H9 (cell line): ENCODE measurements at regions not wholly inside any gene's neighbourhood (a gene's known extent, or its start where the extent isn't known, plus 50 kb on each side); places are given as distances from the start of the nearest gene placed in this dataset.

Source experiments
- DNase-seq: peaks from one replicate; pipeline ENCODE4 v3.0.0-alpha.2; 2017
- H2AFZ ChIP-seq: one replicate; pipeline ENCODE4 v1.6.1; 2013; ENCODE audit warnings: mild to moderate bottlenecking, low read length, control low read depth, moderate library complexity
- H2AK5ac ChIP-seq: 2 replicates; pipeline ENCODE4 v1.6.1; 2013; ENCODE audit warnings: low read length, control low read depth, mixed read lengths; ENCODE audit not compliant: insufficient read length
- H2BK120ac ChIP-seq: one replicate; pipeline ENCODE4 v1.6.1; 2013; ENCODE audit warnings: low read depth, mild to moderate bottlenecking, low read length, control low read depth, inconsistent platforms; ENCODE audit not compliant: poor library complexity, severe bottlenecking
- H2BK12ac ChIP-seq: 2 replicates; pipeline ENCODE4 v1.6.1; 2013; ENCODE audit warnings: low read length, control low read depth, mixed read lengths, low read depth; ENCODE audit not compliant: insufficient read length
- H2BK15ac ChIP-seq: 2 replicates; pipeline ENCODE4 v1.6.1; 2013; ENCODE audit warnings: low read depth, low read length, control low read depth
- H2BK20ac ChIP-seq: one replicate; pipeline ENCODE4 v1.6.1; 2013; ENCODE audit warnings: low read depth, mild to moderate bottlenecking, low read length, control low read depth, inconsistent platforms; ENCODE audit not compliant: poor library complexity, severe bottlenecking
- H2BK5ac ChIP-seq: 2 replicates; pipeline ENCODE4 v1.6.1; 2013; ENCODE audit warnings: low read length, control low read depth, mixed read lengths; ENCODE audit not compliant: insufficient read length
- H3K14ac ChIP-seq: 2 replicates; pipeline ENCODE4 v1.6.1; 2013; ENCODE audit warnings: low read length, control low read depth; ENCODE audit not compliant: insufficient read depth
- H3K18ac ChIP-seq: 2 replicates; pipeline ENCODE4 v1.6.1; 2013; ENCODE audit warnings: low read depth, mild to moderate bottlenecking, mixed read lengths, low read length, control low read depth; ENCODE audit not compliant: insufficient read length
- H3K23ac ChIP-seq: 2 replicates; pipeline ENCODE4 v1.6.1; 2013; ENCODE audit warnings: low read length, control low read depth, mixed read lengths, low read depth; ENCODE audit not compliant: insufficient read length
- H3K23me2 ChIP-seq: 2 replicates; pipeline ENCODE4 v1.6.1; 2013; ENCODE audit warnings: low read depth, mild to moderate bottlenecking, mixed read lengths, low read length, control low read depth; ENCODE audit not compliant: insufficient read length, poor library complexity, severe bottlenecking
- H3K27ac ChIP-seq: 2 replicates; pipeline ENCODE4 v1.5.1; 2013; ENCODE audit warnings: low read length, control low read depth, mixed read lengths, low read depth; ENCODE audit not compliant: insufficient read length
- H3K27me3 ChIP-seq: 2 replicates; pipeline ENCODE4 v1.6.1; 2013; ENCODE audit warnings: low read length, control low read depth, inconsistent platforms; ENCODE audit not compliant: insufficient read depth
- H3K4ac ChIP-seq: 2 replicates; pipeline ENCODE4 v1.6.1; 2013; ENCODE audit warnings: low read depth, mild to moderate bottlenecking, control low read depth, inconsistent platforms, low read length, moderate library complexity
- H3K4me1 ChIP-seq: 2 replicates; pipeline ENCODE4 v1.6.1; 2013; ENCODE audit warnings: low read length, control low read depth, inconsistent platforms; ENCODE audit not compliant: insufficient read depth
- H3K4me2 ChIP-seq: 2 replicates; pipeline ENCODE4 v1.6.1; 2013; ENCODE audit warnings: low read length, control low read depth, mixed read lengths; ENCODE audit not compliant: insufficient read length, insufficient read depth
- H3K56ac ChIP-seq: 2 replicates; pipeline ENCODE4 v1.6.1; 2013; ENCODE audit warnings: low read depth, mild to moderate bottlenecking, mixed read lengths, low read length, control low read depth; ENCODE audit not compliant: insufficient read length
- H3K79me1 ChIP-seq: 2 replicates; pipeline ENCODE4 v1.6.1; 2013; ENCODE audit warnings: low read depth, mild to moderate bottlenecking, moderate library complexity, low read length, control low read depth, inconsistent platforms; ENCODE audit not compliant: insufficient read depth, poor library complexity, severe bottlenecking
- H3K79me2 ChIP-seq: 2 replicates; pipeline ENCODE4 v1.6.1; 2013; ENCODE audit warnings: low read length, control low read depth, inconsistent platforms; ENCODE audit not compliant: insufficient read depth
- H3K9ac ChIP-seq: 2 replicates; pipeline ENCODE4 v1.6.1; 2013; ENCODE audit warnings: low read length, control low read depth, mixed read lengths; ENCODE audit not compliant: insufficient read length; ENCODE audit errors: extremely low read depth
- H3K9me3 ChIP-seq: one replicate; pipeline ENCODE4 v1.6.1; 2013; ENCODE audit warnings: low read depth, low read length, inconsistent platforms; ENCODE audit not compliant: control insufficient read depth
- H3T11ph ChIP-seq: one replicate; pipeline ENCODE4 v1.6.1; 2013; ENCODE audit warnings: mild to moderate bottlenecking, low read length, control low read depth, inconsistent platforms
- H4K20me1 ChIP-seq: one replicate; pipeline ENCODE4 v1.6.1; 2013; ENCODE audit not compliant: control insufficient read depth, insufficient read length, insufficient read depth
- H4K5ac ChIP-seq: 2 replicates; pipeline ENCODE4 v1.6.1; 2013; ENCODE audit warnings: low read depth, mild to moderate bottlenecking, mixed read lengths, low read length, control low read depth; ENCODE audit not compliant: insufficient read length
- H4K8ac ChIP-seq: replicated peaks from 2 replicates; pipeline ENCODE4 v1.6.1; 2013; ENCODE audit warnings: low read length, control low read depth, mixed read lengths, low read depth; ENCODE audit not compliant: insufficient read length
- H4K91ac ChIP-seq: 2 replicates; pipeline ENCODE4 v1.6.1; 2013; ENCODE audit warnings: low read depth, mild to moderate bottlenecking, moderate library complexity, mixed read lengths, low read length, control low read depth; ENCODE audit not compliant: insufficient read length
- H3K27ac Mint-ChIP-seq, 3 experiments: 2 replicates in 2 of 3; 3 replicates in 1 of 3; pipeline ENCODE4 v1.8.0; 2020 to 2021; ENCODE audit warnings: mixed read lengths in 3 of 3, mild to moderate bottlenecking in 1 of 3, moderate library complexity in 1 of 3
- H3K27me3 Mint-ChIP-seq: 2 replicates; pipeline ENCODE4 v1.8.0; 2021; ENCODE audit warnings: low read depth, mild to moderate bottlenecking, moderate library complexity, mixed read lengths
- H3K36me3 Mint-ChIP-seq, 3 experiments: 2 replicates in 2 of 3; 3 replicates in 1 of 3; pipeline ENCODE4 v1.8.0; 2020 to 2021; ENCODE audit warnings: low read depth in 3 of 3, mixed read lengths in 3 of 3; ENCODE audit not compliant: insufficient read depth in 1 of 3
- H3K4me1 Mint-ChIP-seq, 2 experiments: 2 replicates each; pipeline ENCODE4 v1.8.0; 2020; ENCODE audit warnings: mixed read lengths in 2 of 2
- H3K4me3 Mint-ChIP-seq, 2 experiments: 2 replicates in 1 of 2; 3 replicates in 1 of 2; pipeline ENCODE4 v1.8.0; 2020 to 2021; ENCODE audit warnings: mild to moderate bottlenecking in 2 of 2, mixed read lengths in 2 of 2, moderate library complexity in 1 of 2
- H3K9me3 Mint-ChIP-seq, 2 experiments: 2 replicates in 1 of 2; 3 replicates in 1 of 2; pipeline ENCODE4 v1.8.0; 2020; ENCODE audit warnings: mild to moderate bottlenecking in 2 of 2, mixed read lengths in 2 of 2, moderate library complexity in 1 of 2
- WGBS: extraction: QIAGEN DNeasy Blood & Tissue Kit; methylation state at CpG from one replicate; pipeline ENCODE4 v1.1.7; 2013; ENCODE audit warnings: missing lambda C conversion rate, low lambda C conversion rate, mixed read lengths; ENCODE audit not compliant: insufficient read length; ENCODE audit errors: extremely low coverage; 5-methylcytosine and 5-hydroxymethylcytosine counted together
- TF ChIP-seq, protein P1 (sequence below): fragments of 200-600 bp; sonication (generic); conservative IDR thresholded peaks from 3 replicates; pipeline ENCODE4 v1.8.0; 2021; ENCODE audit warnings: antibody characterized with exemption, mild to moderate bottlenecking

DNA sequence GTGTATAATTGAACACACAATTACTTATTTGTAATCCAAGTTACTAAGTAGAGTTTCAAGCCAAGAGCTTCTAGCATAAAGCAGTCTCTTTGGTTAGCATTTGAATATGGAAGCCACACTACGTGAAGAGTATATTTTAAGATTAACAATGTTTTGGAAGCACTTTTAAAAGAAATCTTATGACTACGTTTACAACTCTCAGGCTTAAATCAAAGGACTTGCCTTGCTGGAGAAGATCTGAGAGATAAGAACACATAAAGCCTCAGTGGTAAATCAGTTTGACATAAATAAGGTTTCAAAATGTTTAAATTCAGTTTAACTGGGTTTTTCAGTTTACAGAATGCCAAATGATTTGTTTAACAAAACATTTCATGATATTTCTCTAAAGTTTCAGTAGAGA is 161.9 kb upstream of the PDE3A start:
- no peak overlapping the region for H4K5ac ChIP-seq
- H3K9me3 ChIP-seq: no peaks in the 10 kb centered on the region
- H3K27ac Mint-ChIP-seq: no peak overlapping the region
- no peak overlapping the region for H3K56ac ChIP-seq
- H2BK15ac ChIP-seq: no peak overlapping the region
- no peaks in the 10 kb centered on the region for H3K4me1 ChIP-seq
- no peak overlapping the region for H3K14ac ChIP-seq
- no peak overlapping the region for H2BK5ac ChIP-seq
- TF ChIP-seq, protein P1, sequence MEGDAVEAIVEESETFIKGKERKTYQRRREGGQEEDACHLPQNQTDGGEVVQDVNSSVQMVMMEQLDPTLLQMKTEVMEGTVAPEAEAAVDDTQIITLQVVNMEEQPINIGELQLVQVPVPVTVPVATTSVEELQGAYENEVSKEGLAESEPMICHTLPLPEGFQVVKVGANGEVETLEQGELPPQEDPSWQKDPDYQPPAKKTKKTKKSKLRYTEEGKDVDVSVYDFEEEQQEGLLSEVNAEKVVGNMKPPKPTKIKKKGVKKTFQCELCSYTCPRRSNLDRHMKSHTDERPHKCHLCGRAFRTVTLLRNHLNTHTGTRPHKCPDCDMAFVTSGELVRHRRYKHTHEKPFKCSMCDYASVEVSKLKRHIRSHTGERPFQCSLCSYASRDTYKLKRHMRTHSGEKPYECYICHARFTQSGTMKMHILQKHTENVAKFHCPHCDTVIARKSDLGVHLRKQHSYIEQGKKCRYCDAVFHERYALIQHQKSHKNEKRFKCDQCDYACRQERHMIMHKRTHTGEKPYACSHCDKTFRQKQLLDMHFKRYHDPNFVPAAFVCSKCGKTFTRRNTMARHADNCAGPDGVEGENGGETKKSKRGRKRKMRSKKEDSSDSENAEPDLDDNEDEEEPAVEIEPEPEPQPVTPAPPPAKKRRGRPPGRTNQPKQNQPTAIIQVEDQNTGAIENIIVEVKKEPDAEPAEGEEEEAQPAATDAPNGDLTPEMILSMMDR: no peak
- no peak overlapping the region for H3K4me2 ChIP-seq
- H2BK12ac ChIP-seq: no peak overlapping the region
- no peak overlapping the region for H2BK20ac ChIP-seq
- no CpG with 5 or more reads among the region's 2 CpGs for WGBS
- H3K4me1 Mint-ChIP-seq: peaks cover 8 to 12% of the 10 kb centered on the region in 2 experiments
- H3K36me3 Mint-ChIP-seq: no peaks in the 10 kb centered on the region
- H4K20me1 ChIP-seq: no peaks in the 10 kb centered on the region
- no peak overlapping the region for H2BK120ac ChIP-seq
- H3K27me3 Mint-ChIP-seq: no peaks in the 10 kb centered on the region; the same call in 1 of the 2 replicates
- no peak overlapping the region for H3T11ph ChIP-seq
- no peak overlapping the region for H3K23ac ChIP-seq
- H4K8ac ChIP-seq: no peak overlapping the region
- no peak overlapping the region for H3K4ac ChIP-seq
- no peak overlapping the region for H3K18ac ChIP-seq
- no peaks in the 10 kb centered on the region for H3K9me3 Mint-ChIP-seq
- H3K27me3 ChIP-seq: no peaks in the 10 kb centered on the region
- H2AK5ac ChIP-seq: no peak overlapping the region
- no peak overlapping the region for H3K4me3 Mint-ChIP-seq
- no peak for DNase-seq
- H3K79me2 ChIP-seq: no peaks in the 10 kb centered on the region
- no peaks in the 10 kb centered on the region for H3K23me2 ChIP-seq
- no peak overlapping the region for H2AFZ ChIP-seq
- no peak overlapping the region for H3K27ac ChIP-seq
- H3K9ac ChIP-seq: no peak overlapping the region
- H3K79me1 ChIP-seq: no peaks in the 10 kb centered on the region
- H4K91ac ChIP-seq: no peak overlapping the region
